Progenitor cell of endocrine pancreas (in vitro differentiated cells): ENCODE measurements at regions not wholly inside any gene's neighbourhood (a gene's known extent, or its start where the extent isn't known, plus 50 kb on each side); places are given as distances from the start of the nearest gene placed in this dataset.

Experiments
- DNase-seq: peaks from one replicate; pipeline ENCODE4 v3.0.0; 2021; ENCODE audit warnings: low spot score; ENCODE audit not compliant: unreplicated experiment
- H3K27ac Mint-ChIP-seq: 2 replicates; pipeline ENCODE4 v1.8.0; 2021; ENCODE audit warnings: mild to moderate bottlenecking, moderate library complexity, mixed read lengths
- H3K27me3 Mint-ChIP-seq: 2 replicates; pipeline ENCODE4 v1.8.0; 2021; ENCODE audit warnings: mixed read lengths
- H3K36me3 Mint-ChIP-seq: 2 replicates; pipeline ENCODE4 v1.8.0; 2022; ENCODE audit warnings: mixed read lengths; ENCODE audit not compliant: insufficient read depth
- H3K4me1 Mint-ChIP-seq: 2 replicates; pipeline ENCODE4 v1.8.0; 2021; ENCODE audit warnings: low read depth, mixed read lengths
- H3K4me3 Mint-ChIP-seq: 2 replicates; pipeline ENCODE4 v1.8.0; 2021; ENCODE audit warnings: low read depth, mild to moderate bottlenecking, moderate library complexity, mixed read lengths
- H3K9me3 Mint-ChIP-seq: 2 replicates; pipeline ENCODE4 v1.8.0; 2021; ENCODE audit warnings: low read depth, mixed read lengths
- CTCF ChIP-seq: fragments of 200-600 bp; sonication (generic); IDR thresholded peaks from one replicate; pipeline ENCODE4 v1.5.0; 2021; ENCODE audit warnings: antibody characterized with exemption, mild to moderate bottlenecking; ENCODE audit not compliant: unreplicated experiment

GRCh38 chr12:23462546-23462945 lies 486.9 kb downstream of the SOX5 start:
- Mint-ChIP-seq H3K4me1 (peaks cover 10% of the 10 kb centered on the region), H3K4me3 (no peak overlapping the region), H3K27ac (no peak overlapping the region), H3K9me3 (peaks cover 37% of the 10 kb centered on the region), H3K27me3 (no peaks in the 10 kb centered on the region), H3K36me3 (peaks cover 2% of the 10 kb centered on the region)
- DNase-seq, result no peak
- no peak for TF ChIP-seq CTCF

GRCh38 chr12:23463172-23463571 lies 486.3 kb downstream of the SOX5 start:
- Mint-ChIP-seq H3K27ac (no peak overlapping the region), H3K9me3 (peaks cover 43% of the 10 kb centered on the region), H3K4me1 (peaks cover 10% of the 10 kb centered on the region), H3K4me3 (no peak overlapping the region), H3K27me3 (no peaks in the 10 kb centered on the region), H3K36me3 (peaks cover 2% of the 10 kb centered on the region)
- no peak for TF ChIP-seq CTCF
- no peak for DNase-seq

GRCh38 chr12:23464241-23464812 lies 485.1 kb downstream of the SOX5 start:
- Mint-ChIP-seq H3K27ac (no peak overlapping the region), H3K36me3 (peaks cover 2% of the 10 kb centered on the region), H3K9me3 (peaks cover 55% of the 10 kb centered on the region), H3K4me3 (no peak overlapping the region), H3K4me1 (peaks cover 8% of the 10 kb centered on the region), H3K27me3 (no peaks in the 10 kb centered on the region)
- no peak for TF ChIP-seq CTCF
- DNase-seq, result no peak

GRCh38 chr12:23472329-23472971 lies 477.0 kb downstream of the SOX5 start:
- Mint-ChIP-seq H3K27ac (no peak overlapping the region), H3K4me3 (no peak overlapping the region), H3K27me3 (no peaks in the 10 kb centered on the region), H3K36me3 (no peaks in the 10 kb centered on the region), H3K4me1 (no peaks in the 10 kb centered on the region), H3K9me3 (peaks cover 19% of the 10 kb centered on the region)
- no peak for DNase-seq
- TF ChIP-seq CTCF, result no peak

- no peak overlapping the region for H3K27ac Mint-ChIP-seq
- H3K4me1 Mint-ChIP-seq, result no peaks in the 10 kb centered on the region
- no peaks in the 10 kb centered on the region for H3K27me3 Mint-ChIP-seq
- no peak overlapping the region for H3K4me3 Mint-ChIP-seq
- no peak for DNase-seq
- no peak for TF ChIP-seq CTCF
- H3K36me3 Mint-ChIP-seq, result no peaks in the 10 kb centered on the region
- peaks cover 17% of the 10 kb centered on the region for H3K9me3 Mint-ChIP-seq
Measured at GRCh38 chr12:23473071-23473470, 476.4 kb downstream of the SOX5 start.
